ENCODE measurements at regions not wholly inside any gene's neighbourhood (a gene's known extent, or its start where the extent isn't known, plus 50 kb on each side); places are given as distances from the start of the nearest gene placed in this dataset.

DNA sequence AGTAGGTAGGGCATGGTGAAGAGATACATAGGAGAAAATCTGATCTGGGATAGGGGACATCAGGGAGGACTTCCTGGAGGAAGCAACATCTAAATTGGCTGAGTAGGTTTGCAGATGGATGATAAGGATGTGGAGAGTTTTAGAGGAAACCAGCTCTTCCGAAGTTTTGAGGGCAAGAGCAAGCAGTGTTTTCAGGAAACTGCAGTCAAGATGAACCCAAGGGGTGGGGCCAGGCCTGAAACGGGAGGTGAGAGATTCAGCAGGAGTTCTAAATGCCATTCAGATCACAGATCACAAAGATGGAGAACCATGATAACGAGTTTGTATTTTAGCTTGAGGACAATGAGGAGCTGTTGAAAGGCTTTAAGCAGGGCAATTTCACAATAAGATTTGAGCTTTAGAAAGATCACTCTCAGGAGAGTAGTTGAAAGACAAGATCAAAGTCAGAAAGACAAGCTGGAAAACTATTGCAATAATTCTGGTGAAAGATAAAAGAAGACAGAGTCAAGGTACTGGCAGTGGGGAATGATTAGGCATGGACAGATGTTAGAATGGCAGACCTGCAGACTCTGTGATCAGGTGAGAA, 70.1 kb upstream of the PLXNC1 start:
- no peak overlapping the region for H2AFZ ChIP-seq (ENCODE audit: low read length)
- no peak overlapping the region for H3K9ac ChIP-seq (ENCODE audit: low read length)
- no peaks in the 10 kb centered on the region for H3K36me3 ChIP-seq (ENCODE audit: insufficient read depth, low read length)
- no peaks in the 10 kb centered on the region for H3K4me1 ChIP-seq (ENCODE audit: low read length)
- H3K79me2 ChIP-seq (ENCODE audit: low read length), result no peaks in the 10 kb centered on the region
- H3K27me3 ChIP-seq (ENCODE audit: low read length), result no peaks in the 10 kb centered on the region; the same call in 1 of the 2 replicates
- H3K9me2 ChIP-seq (replicated peaks; ENCODE audit: insufficient read depth, low read length), result no peaks in the 10 kb centered on the region
- no peak overlapping the region for H3K27ac ChIP-seq (ENCODE audit: low read length)
- no peak overlapping the region for H3K4me2 ChIP-seq (ENCODE audit: low read depth, low read length, poor library complexity, severe bottlenecking)
- H4K20me1 ChIP-seq (ENCODE audit: insufficient read depth, low read depth, low read length), result no peaks in the 10 kb centered on the region
- no peaks in the 10 kb centered on the region for H3K9me3 ChIP-seq (ENCODE audit: low read length)
- H3K4me3 ChIP-seq (ENCODE audit: low read length), result no peak overlapping the region
- no peak for DNase-seq

DNA sequence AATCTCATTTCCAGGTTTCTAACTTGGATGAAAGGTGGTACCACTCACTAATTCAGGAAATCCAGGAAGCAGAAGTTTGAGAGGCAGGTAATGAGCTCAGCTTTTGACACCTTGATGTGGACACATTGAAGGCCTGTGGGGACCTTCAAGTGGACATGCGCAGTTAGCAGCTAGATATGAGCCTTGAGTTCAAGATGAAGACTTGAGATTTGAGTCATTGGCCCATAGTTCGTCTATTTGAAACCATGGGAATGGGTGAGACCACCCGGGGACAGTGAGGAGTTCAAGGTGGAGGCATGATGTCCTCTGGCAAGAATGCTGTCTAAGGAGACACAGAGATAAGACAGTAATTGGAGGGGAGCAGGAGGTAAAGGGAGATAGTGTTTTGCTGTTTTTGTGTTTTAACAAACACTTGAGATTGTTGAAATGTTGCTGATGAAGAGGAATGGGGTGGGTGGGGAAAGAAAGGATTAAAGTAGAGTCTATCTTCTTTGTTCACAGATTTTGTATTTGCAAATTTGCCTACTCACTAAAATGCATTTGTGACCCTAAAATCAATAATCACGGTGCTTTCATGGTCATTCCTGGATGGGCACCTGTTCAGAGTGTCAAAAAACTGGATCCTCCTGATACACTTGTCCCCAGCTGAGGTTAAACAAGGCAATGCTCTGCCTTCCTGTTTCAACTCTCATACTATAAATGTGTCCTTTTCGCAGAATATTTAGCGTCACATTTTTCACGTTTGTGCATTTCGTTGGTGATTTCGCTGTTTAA, 69.5 kb upstream of the PLXNC1 start:
- DNase-seq, result no peak
- H3K4me2 ChIP-seq (ENCODE audit: low read depth, low read length, poor library complexity, severe bottlenecking), result no peak overlapping the region
- no peaks in the 10 kb centered on the region for H3K36me3 ChIP-seq (ENCODE audit: insufficient read depth, low read length)
- H3K27ac ChIP-seq (ENCODE audit: low read length), result no peak overlapping the region
- H3K79me2 ChIP-seq (ENCODE audit: low read length), result no peaks in the 10 kb centered on the region
- H3K9me2 ChIP-seq (replicated peaks; ENCODE audit: insufficient read depth, low read length), result no peaks in the 10 kb centered on the region
- H3K27me3 ChIP-seq (ENCODE audit: low read length), result no peaks in the 10 kb centered on the region; the same call in 1 of the 2 replicates
- H3K9me3 ChIP-seq (ENCODE audit: low read length), result no peaks in the 10 kb centered on the region
- H4K20me1 ChIP-seq (ENCODE audit: insufficient read depth, low read depth, low read length), result no peaks in the 10 kb centered on the region
- no peak overlapping the region for H3K9ac ChIP-seq (ENCODE audit: low read length)
- no peak overlapping the region for H2AFZ ChIP-seq (ENCODE audit: low read length)
- H3K4me1 ChIP-seq (ENCODE audit: low read length), result no peaks in the 10 kb centered on the region
- no peak overlapping the region for H3K4me3 ChIP-seq (ENCODE audit: low read length)

DNA sequence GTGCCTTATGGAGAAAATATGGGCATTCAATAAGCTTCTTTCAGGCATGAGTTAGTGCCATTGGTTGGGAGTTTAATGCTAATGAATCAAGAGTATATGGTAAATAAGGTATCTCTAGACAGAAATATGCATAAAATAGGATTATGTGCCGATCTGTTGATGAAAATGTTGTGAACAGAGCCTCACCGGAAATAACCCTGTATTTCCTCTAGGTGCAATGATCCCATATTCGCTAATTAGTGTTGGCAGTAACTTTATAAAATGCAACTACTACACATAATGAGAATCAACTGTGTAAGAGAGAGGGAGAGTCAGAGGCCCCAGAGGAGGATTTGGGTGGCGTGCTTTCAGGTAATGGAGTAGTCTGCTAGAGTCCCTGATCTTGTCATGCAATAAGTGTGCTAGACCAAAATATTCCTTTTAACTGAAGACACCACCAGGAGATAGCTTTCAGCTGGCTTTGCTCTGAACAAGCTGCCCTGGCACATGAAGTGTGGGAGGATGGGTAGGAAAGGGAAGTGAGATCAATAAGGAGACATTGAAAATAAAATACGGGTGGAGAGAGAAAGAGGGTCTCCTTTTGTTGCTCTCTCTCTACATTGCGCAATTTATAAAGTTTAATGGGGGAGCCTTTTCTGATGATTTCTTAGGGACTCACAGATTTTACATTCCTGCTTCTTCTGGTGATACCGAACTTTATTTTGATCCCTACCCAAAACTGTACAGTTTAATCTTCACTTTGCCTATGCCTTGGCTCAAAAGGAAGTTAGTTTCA, 68.6 kb upstream of the PLXNC1 start:
- Histone ChIP-seq H2AFZ (ENCODE audit: low read length) (no peak overlapping the region), H3K4me2 (ENCODE audit: low read depth, low read length, poor library complexity, severe bottlenecking) (no peak overlapping the region), H4K20me1 (ENCODE audit: insufficient read depth, low read depth, low read length) (no peaks in the 10 kb centered on the region), H3K9ac (ENCODE audit: low read length) (no peak overlapping the region), H3K27ac (ENCODE audit: low read length) (no peak overlapping the region), H3K4me3 (ENCODE audit: low read length) (no peak overlapping the region), H3K79me2 (ENCODE audit: low read length) (no peaks in the 10 kb centered on the region), H3K9me3 (ENCODE audit: low read length) (no peaks in the 10 kb centered on the region), H3K27me3 (ENCODE audit: low read length) (no peaks in the 10 kb centered on the region; the same call in 1 of the 2 replicates), H3K36me3 (ENCODE audit: insufficient read depth, low read length) (no peaks in the 10 kb centered on the region), H3K4me1 (ENCODE audit: low read length) (no peaks in the 10 kb centered on the region), H3K9me2 (replicated peaks; ENCODE audit: insufficient read depth, low read length) (no peaks in the 10 kb centered on the region)
- no peak for DNase-seq

DNA sequence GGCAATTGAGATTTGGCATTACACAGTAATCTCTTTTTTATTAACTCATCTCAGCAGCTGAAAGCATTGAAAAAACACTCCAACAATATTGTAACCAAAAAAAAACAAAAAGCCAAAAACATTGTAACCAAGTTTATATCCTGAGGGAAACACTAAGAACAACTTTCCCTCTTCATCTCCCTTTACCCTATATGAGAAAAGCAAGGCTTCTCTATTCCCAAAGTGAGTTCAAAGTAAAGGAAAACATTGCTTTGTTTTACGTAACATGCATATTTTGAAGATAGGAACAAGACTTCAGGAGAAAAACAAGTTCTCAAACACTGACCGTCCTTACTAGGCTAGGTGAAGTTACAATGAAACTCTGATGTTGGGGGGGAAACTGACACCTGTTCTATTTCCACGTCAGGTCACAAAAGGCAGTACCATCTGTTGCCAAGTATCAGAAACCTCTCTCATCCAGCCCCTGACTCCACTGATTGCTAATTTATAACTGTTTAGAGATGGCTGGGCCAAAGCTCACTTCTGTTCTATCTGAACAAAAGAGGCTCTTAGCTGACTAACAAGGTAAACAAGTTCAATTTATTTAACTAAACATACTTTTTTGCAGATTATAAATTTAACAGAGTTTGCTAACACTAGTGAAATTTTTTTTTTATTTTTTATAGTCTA, 67.9 kb upstream of the PLXNC1 start:
- no peaks in the 10 kb centered on the region; the same call in 1 of the 2 replicates for H3K27me3 ChIP-seq (ENCODE audit: low read length)
- no peaks in the 10 kb centered on the region for H3K36me3 ChIP-seq (ENCODE audit: insufficient read depth, low read length)
- H3K9me2 ChIP-seq (replicated peaks; ENCODE audit: insufficient read depth, low read length), result no peaks in the 10 kb centered on the region
- no peaks in the 10 kb centered on the region for H3K9me3 ChIP-seq (ENCODE audit: low read length)
- no peak for DNase-seq
- no peak overlapping the region for H3K9ac ChIP-seq (ENCODE audit: low read length)
- no peak overlapping the region for H2AFZ ChIP-seq (ENCODE audit: low read length)
- no peak overlapping the region for H3K4me2 ChIP-seq (ENCODE audit: low read depth, low read length, poor library complexity, severe bottlenecking)
- no peaks in the 10 kb centered on the region for H3K4me1 ChIP-seq (ENCODE audit: low read length)
- no peaks in the 10 kb centered on the region for H3K79me2 ChIP-seq (ENCODE audit: low read length)
- H3K4me3 ChIP-seq (ENCODE audit: low read length), result no peak overlapping the region
- H4K20me1 ChIP-seq (ENCODE audit: insufficient read depth, low read depth, low read length), result no peaks in the 10 kb centered on the region
- no peak overlapping the region for H3K27ac ChIP-seq (ENCODE audit: low read length)

DNA sequence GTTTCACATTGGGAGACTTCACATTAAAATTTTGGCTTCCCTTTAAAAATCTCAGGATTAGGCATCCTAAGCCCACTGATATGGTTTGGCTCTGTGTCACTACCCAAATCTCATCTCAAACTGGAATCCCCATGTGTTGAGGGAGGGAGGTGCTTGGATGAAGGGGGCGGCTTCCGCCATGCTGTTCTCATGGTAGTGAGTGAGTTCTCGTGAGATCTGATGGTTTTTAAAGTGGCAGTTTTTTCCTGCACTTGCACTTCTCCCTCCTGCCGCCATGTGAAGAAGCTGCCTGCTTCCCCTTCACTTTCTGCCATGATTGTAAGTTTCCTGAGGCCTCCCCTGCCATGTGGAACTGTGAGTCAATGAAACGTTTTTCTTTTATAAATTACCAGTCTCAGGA, 65.7 kb upstream of the PLXNC1 start:
- Histone ChIP-seq H3K9me2 (replicated peaks; ENCODE audit: insufficient read depth, low read length) (no peaks in the 10 kb centered on the region), H2AFZ (ENCODE audit: low read length) (no peak overlapping the region), H3K79me2 (ENCODE audit: low read length) (no peaks in the 10 kb centered on the region), H3K4me1 (ENCODE audit: low read length) (no peaks in the 10 kb centered on the region), H3K27ac (ENCODE audit: low read length) (no peak overlapping the region), H3K9me3 (ENCODE audit: low read length) (no peaks in the 10 kb centered on the region), H3K36me3 (ENCODE audit: insufficient read depth, low read length) (no peaks in the 10 kb centered on the region), H3K4me3 (ENCODE audit: low read length) (no peak overlapping the region), H3K27me3 (ENCODE audit: low read length) (no peaks in the 10 kb centered on the region; the same call in 1 of the 2 replicates), H4K20me1 (ENCODE audit: insufficient read depth, low read depth, low read length) (no peaks in the 10 kb centered on the region), H3K4me2 (ENCODE audit: low read depth, low read length, poor library complexity, severe bottlenecking) (no peak overlapping the region), H3K9ac (ENCODE audit: low read length) (no peak overlapping the region)
- DNase-seq, result no peak

DNA sequence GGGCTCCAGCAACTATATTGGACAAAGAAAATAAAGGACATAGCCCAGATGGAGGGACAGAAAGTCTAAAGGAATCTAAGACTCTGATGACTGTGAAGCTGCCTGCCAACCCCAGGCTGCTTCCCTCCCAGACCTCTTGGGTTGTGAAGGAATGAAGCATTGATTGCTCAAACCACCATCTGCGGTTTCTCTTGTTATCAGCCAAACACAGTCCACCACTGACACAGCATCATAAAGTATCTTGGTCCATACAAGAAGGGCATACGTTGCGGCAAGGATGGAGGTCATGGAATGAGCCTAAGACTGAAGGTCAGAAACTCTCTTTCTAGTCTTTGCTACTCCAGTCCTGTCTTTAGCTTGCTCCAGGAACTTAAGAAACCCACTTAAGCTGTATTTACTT, 58.5 kb upstream of the PLXNC1 start:
- DNase-seq, result no peak
- Histone ChIP-seq H3K4me3 (ENCODE audit: low read length) (no peak overlapping the region), H3K36me3 (ENCODE audit: insufficient read depth, low read length) (no peaks in the 10 kb centered on the region), H4K20me1 (ENCODE audit: insufficient read depth, low read depth, low read length) (no peaks in the 10 kb centered on the region), H3K27ac (ENCODE audit: low read length) (no peak overlapping the region), H3K9me3 (ENCODE audit: low read length) (no peaks in the 10 kb centered on the region), H3K9me2 (replicated peaks; ENCODE audit: insufficient read depth, low read length) (no peaks in the 10 kb centered on the region), H2AFZ (ENCODE audit: low read length) (no peak overlapping the region), H3K4me1 (ENCODE audit: low read length) (no peaks in the 10 kb centered on the region), H3K4me2 (ENCODE audit: low read depth, low read length, poor library complexity, severe bottlenecking) (no peak overlapping the region), H3K27me3 (ENCODE audit: low read length) (no peaks in the 10 kb centered on the region), H3K9ac (ENCODE audit: low read length) (no peak overlapping the region), H3K79me2 (ENCODE audit: low read length) (no peaks in the 10 kb centered on the region)

DNA sequence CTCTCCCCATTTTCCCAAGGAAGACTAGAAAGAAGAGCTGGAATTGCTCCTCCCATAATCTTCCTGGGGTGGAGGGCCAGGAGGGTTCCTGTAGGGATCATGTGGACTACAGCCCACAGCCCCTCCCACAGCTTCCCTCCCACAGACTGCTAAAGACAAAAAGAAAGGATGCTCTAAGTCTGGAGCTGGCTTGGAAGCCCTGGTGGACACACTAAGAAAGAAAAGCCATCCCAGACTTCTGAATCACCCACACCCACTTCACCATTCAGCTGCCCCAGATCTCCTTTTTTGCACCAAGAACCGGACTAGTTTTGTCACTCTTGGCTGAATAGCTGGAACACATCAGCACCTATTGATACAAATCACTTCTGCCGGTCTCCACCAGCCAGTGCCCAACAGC, 56.8 kb upstream of the PLXNC1 start:
- H4K20me1 ChIP-seq (ENCODE audit: insufficient read depth, low read depth, low read length), result no peaks in the 10 kb centered on the region
- no peak overlapping the region for H3K27ac ChIP-seq (ENCODE audit: low read length)
- H3K9ac ChIP-seq (ENCODE audit: low read length), result no peak overlapping the region
- H3K36me3 ChIP-seq (ENCODE audit: insufficient read depth, low read length), result no peaks in the 10 kb centered on the region
- no peaks in the 10 kb centered on the region for H3K27me3 ChIP-seq (ENCODE audit: low read length)
- DNase-seq, result no peak
- no peaks in the 10 kb centered on the region for H3K79me2 ChIP-seq (ENCODE audit: low read length)
- no peaks in the 10 kb centered on the region for H3K4me1 ChIP-seq (ENCODE audit: low read length)
- H3K4me3 ChIP-seq (ENCODE audit: low read length), result no peak overlapping the region
- H3K4me2 ChIP-seq (ENCODE audit: low read depth, low read length, poor library complexity, severe bottlenecking), result no peak overlapping the region
- H3K9me3 ChIP-seq (ENCODE audit: low read length), result no peaks in the 10 kb centered on the region
- H2AFZ ChIP-seq (ENCODE audit: low read length), result no peak overlapping the region
- H3K9me2 ChIP-seq (replicated peaks; ENCODE audit: insufficient read depth, low read length), result no peaks in the 10 kb centered on the region
